Glutamatergic neuron (in vitro differentiated cells): ENCODE measurements at regions not wholly inside any gene's neighbourhood (a gene's known extent, or its start where the extent isn't known, plus 50 kb on each side); places are given as distances from the start of the nearest gene placed in this dataset.

Source experiments
- DNase-seq: peaks from one replicate; pipeline ENCODE4 v3.0.0; 2022
- H3K27ac Mint-ChIP-seq: one replicate; pipeline ENCODE4 v1.8.0; 2020; ENCODE audit warnings: mild to moderate bottlenecking, mixed read lengths, inconsistent platforms; ENCODE audit not compliant: unreplicated experiment
- H3K27me3 Mint-ChIP-seq: one replicate; pipeline ENCODE4 v1.8.0; 2020; ENCODE audit warnings: mild to moderate bottlenecking, moderate library complexity, mixed read lengths, inconsistent platforms; ENCODE audit not compliant: unreplicated experiment
- H3K36me3 Mint-ChIP-seq: one replicate; pipeline ENCODE4 v1.8.0; 2020; ENCODE audit warnings: mild to moderate bottlenecking, mixed read lengths, inconsistent platforms; ENCODE audit not compliant: unreplicated experiment
- H3K4me1 Mint-ChIP-seq: one replicate; pipeline ENCODE4 v1.8.0; 2020; ENCODE audit warnings: mild to moderate bottlenecking, low read depth, mixed read lengths, inconsistent platforms; ENCODE audit not compliant: unreplicated experiment
- H3K4me3 Mint-ChIP-seq: one replicate; pipeline ENCODE4 v1.8.0; 2020; ENCODE audit warnings: mild to moderate bottlenecking, mixed read lengths, inconsistent platforms; ENCODE audit not compliant: unreplicated experiment
- H3K9me3 Mint-ChIP-seq: one replicate; pipeline ENCODE4 v1.8.0; 2020; ENCODE audit warnings: mild to moderate bottlenecking, moderate library complexity, mixed read lengths, inconsistent platforms; ENCODE audit not compliant: unreplicated experiment
- TF ChIP-seq, protein P1 (sequence below): fragments of 200-600 bp; sonication (generic); IDR thresholded peaks from one replicate; pipeline ENCODE4 v1.5.0; 2021; ENCODE audit not compliant: partially characterized antibody, unreplicated experiment

DNA sequence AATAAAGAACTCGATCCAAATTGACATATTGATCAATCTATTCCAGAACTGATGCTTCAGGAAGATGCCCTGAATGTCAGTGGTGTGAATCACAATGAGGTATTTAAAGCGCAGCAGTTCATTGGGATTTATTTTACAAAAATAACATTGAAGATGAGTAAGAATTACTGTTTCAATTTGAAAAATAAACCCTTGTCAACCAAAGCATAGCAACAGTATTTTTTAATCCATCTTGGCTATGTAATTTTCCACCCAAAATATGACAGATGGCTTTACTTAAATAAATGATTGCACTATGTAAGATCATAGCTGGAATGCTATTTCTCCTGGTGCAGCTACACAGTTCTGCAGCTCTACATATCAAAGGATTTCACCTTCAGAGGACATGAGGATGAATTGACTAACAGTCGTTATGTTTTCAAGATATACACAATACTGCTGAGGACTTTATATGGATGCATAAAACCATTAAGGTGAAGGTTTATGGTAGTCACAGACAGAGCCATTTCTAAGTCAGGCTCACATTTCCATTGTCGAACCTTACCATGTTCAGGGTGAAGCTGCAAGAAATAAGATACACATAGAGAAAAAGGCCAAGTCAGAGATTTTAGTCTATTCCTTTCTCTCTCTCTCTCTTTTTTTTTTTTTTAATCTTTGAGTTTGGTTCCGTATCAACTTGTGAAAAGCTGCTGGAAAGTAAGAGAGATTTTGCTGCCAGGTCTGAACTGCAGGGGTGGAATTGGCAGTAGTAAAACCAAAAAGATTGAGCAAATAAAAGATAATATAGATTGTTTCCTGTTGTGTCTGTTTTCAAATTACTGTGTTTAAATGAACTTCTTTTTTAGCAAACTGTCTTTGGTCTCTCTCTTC is 398.0 kb upstream of the CDH20 start:
- Mint-ChIP-seq H3K27me3 (no peaks in the 10 kb centered on the region), H3K4me1 (no peaks in the 10 kb centered on the region), H3K36me3 (no peaks in the 10 kb centered on the region), H3K9me3 (no peaks in the 10 kb centered on the region), H3K27ac (no peak overlapping the region), H3K4me3 (no peak overlapping the region)
- TF ChIP-seq, protein P1, sequence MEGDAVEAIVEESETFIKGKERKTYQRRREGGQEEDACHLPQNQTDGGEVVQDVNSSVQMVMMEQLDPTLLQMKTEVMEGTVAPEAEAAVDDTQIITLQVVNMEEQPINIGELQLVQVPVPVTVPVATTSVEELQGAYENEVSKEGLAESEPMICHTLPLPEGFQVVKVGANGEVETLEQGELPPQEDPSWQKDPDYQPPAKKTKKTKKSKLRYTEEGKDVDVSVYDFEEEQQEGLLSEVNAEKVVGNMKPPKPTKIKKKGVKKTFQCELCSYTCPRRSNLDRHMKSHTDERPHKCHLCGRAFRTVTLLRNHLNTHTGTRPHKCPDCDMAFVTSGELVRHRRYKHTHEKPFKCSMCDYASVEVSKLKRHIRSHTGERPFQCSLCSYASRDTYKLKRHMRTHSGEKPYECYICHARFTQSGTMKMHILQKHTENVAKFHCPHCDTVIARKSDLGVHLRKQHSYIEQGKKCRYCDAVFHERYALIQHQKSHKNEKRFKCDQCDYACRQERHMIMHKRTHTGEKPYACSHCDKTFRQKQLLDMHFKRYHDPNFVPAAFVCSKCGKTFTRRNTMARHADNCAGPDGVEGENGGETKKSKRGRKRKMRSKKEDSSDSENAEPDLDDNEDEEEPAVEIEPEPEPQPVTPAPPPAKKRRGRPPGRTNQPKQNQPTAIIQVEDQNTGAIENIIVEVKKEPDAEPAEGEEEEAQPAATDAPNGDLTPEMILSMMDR: no peak
- no peak for DNase-seq

DNA sequence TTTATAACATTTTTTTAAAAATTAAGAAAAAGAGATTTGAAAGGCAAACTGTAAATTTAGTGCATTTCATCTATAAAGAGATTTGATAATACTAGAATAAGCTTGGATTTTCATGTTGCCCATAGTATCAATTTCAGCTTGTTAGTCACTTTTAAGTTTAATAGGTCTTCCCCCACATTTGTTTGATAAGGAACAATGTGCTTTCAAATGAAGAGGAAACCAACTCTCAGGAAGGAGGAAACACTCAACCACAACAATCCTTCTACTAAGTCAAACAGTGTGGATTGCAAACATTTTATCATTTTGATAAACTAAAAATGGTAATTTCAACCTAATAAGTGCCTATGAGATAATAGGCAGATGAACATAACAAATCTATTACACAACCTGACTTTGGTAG is 397.1 kb upstream of the CDH20 start:
- TF ChIP-seq, protein P1: no peak
- Mint-ChIP-seq H3K27me3 (no peaks in the 10 kb centered on the region), H3K4me1 (no peaks in the 10 kb centered on the region), H3K4me3 (no peak overlapping the region), H3K27ac (no peak overlapping the region), H3K36me3 (no peaks in the 10 kb centered on the region), H3K9me3 (no peaks in the 10 kb centered on the region)
- DNase-seq: no peak

GRCh38 chr18:60943297-60943696 is 389.9 kb upstream of the CDH20 start:
- no peak overlapping the region for H3K27ac Mint-ChIP-seq
- H3K9me3 Mint-ChIP-seq: no peaks in the 10 kb centered on the region
- TF ChIP-seq, protein P1: no peak
- no peaks in the 10 kb centered on the region for H3K36me3 Mint-ChIP-seq
- DNase-seq: no peak
- H3K4me1 Mint-ChIP-seq: peaks cover 3% of the 10 kb centered on the region
- H3K4me3 Mint-ChIP-seq: no peak overlapping the region
- H3K27me3 Mint-ChIP-seq: no peaks in the 10 kb centered on the region

- no peaks in the 10 kb centered on the region for H3K36me3 Mint-ChIP-seq
Observed at GRCh38 chr18:60950634-60951033, 382.6 kb upstream of the CDH20 start.

GRCh38 chr18:60951091-60951490 is 382.1 kb upstream of the CDH20 start:
- H3K4me3 Mint-ChIP-seq: no peak overlapping the region

More at GRCh38 chr18:60950634-60951033, 382.6 kb upstream of the CDH20 start:
- H3K27ac Mint-ChIP-seq: no peak overlapping the region
- no peaks in the 10 kb centered on the region for H3K9me3 Mint-ChIP-seq
- no peak overlapping the region for H3K4me3 Mint-ChIP-seq
- DNase-seq: no peak
- H3K4me1 Mint-ChIP-seq: peaks cover 6% of the 10 kb centered on the region
- TF ChIP-seq, protein P1: no peak
- no peaks in the 10 kb centered on the region for H3K27me3 Mint-ChIP-seq

More at GRCh38 chr18:60951091-60951490, 382.1 kb upstream of the CDH20 start:
- Mint-ChIP-seq H3K27me3 (no peaks in the 10 kb centered on the region), H3K4me1 (peaks cover 6% of the 10 kb centered on the region), H3K36me3 (no peaks in the 10 kb centered on the region), H3K9me3 (no peaks in the 10 kb centered on the region), H3K27ac (no peak overlapping the region)
- TF ChIP-seq, protein P1: no peak
- DNase-seq: no peak
